GM21360 (cell line): ENCODE measurements at regions not wholly inside any gene's neighbourhood (a gene's known extent, or its start where the extent isn't known, plus 50 kb on each side); places are given as distances from the start of the nearest gene placed in this dataset.

Experiments
- ATAC-seq: cut with Tn5 transposase; IDR thresholded peaks from one replicate; pipeline ENCODE4 v1.9.1; 2021; ENCODE audit warnings: mild to moderate bottlenecking, moderate library complexity; ENCODE audit not compliant: unreplicated experiment

- no peak for ATAC-seq
Measured at GRCh38 chr9:73548201-73548600, 396.5 kb downstream of the ANXA1 start.

- no peak for ATAC-seq
Measured at GRCh38 chr9:73549991-73550390, 398.3 kb downstream of the ANXA1 start.

- ATAC-seq = no peak
Measured at GRCh38 chr9:73553295-73553694, 401.6 kb downstream of the ANXA1 start.

- ATAC-seq = no peak
Measured at GRCh38 chr9:73558471-73558870, 406.8 kb downstream of the ANXA1 start.

- ATAC-seq = no peak
Measured at GRCh38 chr9:73565026-73565425, 413.4 kb downstream of the ANXA1 start.

GRCh38 chr9:73565833-73566465, 414.3 kb downstream of the ANXA1 start:
- no peak for ATAC-seq

GRCh38 chr9:73566627-73567026, 415.0 kb downstream of the ANXA1 start:
- ATAC-seq = no peak

GRCh38 chr9:73573235-73573634, 421.6 kb downstream of the ANXA1 start:
- no peak for ATAC-seq

- ATAC-seq = no peak
Measured at GRCh38 chr9:73575101-73576060, 423.7 kb downstream of the ANXA1 start.

- no peak for ATAC-seq
Measured at GRCh38 chr9:73577848-73578247, 426.2 kb downstream of the ANXA1 start.

GRCh38 chr9:73579823-73580222, 428.2 kb downstream of the ANXA1 start:
- ATAC-seq = no peak

- no peak for ATAC-seq
Measured at GRCh38 chr9:73583576-73583975, 431.9 kb downstream of the ANXA1 start.

GRCh38 chr9:73595036-73595545, 443.4 kb downstream of the ANXA1 start:
- ATAC-seq = no peak

- ATAC-seq = no peak
Measured at GRCh38 chr9:73596321-73596720, 444.7 kb downstream of the ANXA1 start.

- ATAC-seq = no peak
Measured at GRCh38 chr9:73597039-73597438, 445.4 kb downstream of the ANXA1 start.

- ATAC-seq = no peak
Measured at GRCh38 chr9:73597771-73598170, 446.1 kb downstream of the ANXA1 start.

GRCh38 chr9:73609381-73609780, 457.7 kb downstream of the ANXA1 start:
- no peak for ATAC-seq

- ATAC-seq = no peak
Measured at GRCh38 chr9:73611032-73611431, 459.4 kb downstream of the ANXA1 start.

GRCh38 chr9:73613092-73613701, 461.5 kb downstream of the ANXA1 start:
- no peak for ATAC-seq

GRCh38 chr9:73615557-73615956, 463.9 kb downstream of the ANXA1 start:
- no peak for ATAC-seq

- no peak for ATAC-seq
Measured at GRCh38 chr9:73617586-73617985, 465.9 kb downstream of the ANXA1 start.

- ATAC-seq = no peak
Measured at GRCh38 chr9:73640971-73641370, 489.3 kb downstream of the ANXA1 start.
